Esophagus squamous epithelium (tissue), 5 donors: ENCODE measurements at regions not wholly inside any gene's neighbourhood (a gene's known extent, or its start where the extent isn't known, plus 50 kb on each side); places are given as distances from the start of the nearest gene placed in this dataset.

Experiments
- DNase-seq: peaks from one replicate; lab custom pipeline; 2025; lab: John Stamatoyannopoulos, UW
- H3K27ac ChIP-seq, 4 donors: fragments of 200-600 bp; sonication (generic); one replicate each; pipeline ENCODE4 v1.5.1; 2016 to 2019; ENCODE audit warnings: mild to moderate bottlenecking in 1 of 4
- H3K27me3 ChIP-seq, 4 donors: fragments of 200-600 bp; sonication (generic); 1 replicate in 3 of 4; 2 replicates in 1 of 4; pipeline versions ENCODE4 v1.5.1 to v1.6.0; 2017 to 2021; ENCODE audit warnings: antibody characterized with exemption in 1 of 4
- H3K36me3 ChIP-seq, 3 donors: fragments of 200-600 bp; sonication (generic); one replicate each; pipeline ENCODE4 v1.5.1; 2016 to 2019
- H3K4me1 ChIP-seq, 3 donors: fragments of 200-600 bp; sonication (generic); one replicate each; pipeline ENCODE4 v1.5.1; 2017 to 2019
- H3K4me3 ChIP-seq, 4 donors: fragments of 200-600 bp; sonication (generic); 1 replicate in 3 of 4; 2 replicates in 1 of 4; pipeline ENCODE4 v1.5.1; 2016 to 2019; ENCODE audit warnings: mild to moderate bottlenecking in 2 of 4, moderate library complexity in 1 of 4
- H3K9me3 ChIP-seq, 3 donors: fragments of 200-600 bp; sonication (generic); one replicate each; pipeline ENCODE4 v1.5.1; 2016 to 2019
- POLR2A ChIP-seq, 4 donors: fragments of 450-650 bp; IDR thresholded peaks; one replicate each; pipeline ENCODE4 v1.6.1; 2017; ENCODE audit warnings: antibody characterized with exemption in 4 of 4, mild to moderate bottlenecking in 4 of 4, moderate library complexity in 3 of 4
- WGBS, 2 donors: methylation state at CpG; one replicate each; pipeline ENCODE4 v1.1.5; 2018; 5-methylcytosine and 5-hydroxymethylcytosine counted together
- intact Hi-C: fragments of 100-400 bp; cut with DNase I; formaldehyde crosslinking; loops from one replicate; pipeline ENCODE4 v1.15.0; 2022
- TF ChIP-seq, protein P1 (sequence below), 6 experiments: fragments of 450-650 bp in 4 of 6; fragments of 200-600 bp in 2 of 6; sonication (generic) in 2 of 6; IDR thresholded peaks; one replicate each; pipeline ENCODE4 v1.5.1; 2016 to 2019; ENCODE audit warnings: antibody characterized with exemption in 6 of 6, mild to moderate bottlenecking in 4 of 6, moderate library complexity in 4 of 6
- donor health status: DM: yes; HTN: yes; CAD: no.

DNA sequence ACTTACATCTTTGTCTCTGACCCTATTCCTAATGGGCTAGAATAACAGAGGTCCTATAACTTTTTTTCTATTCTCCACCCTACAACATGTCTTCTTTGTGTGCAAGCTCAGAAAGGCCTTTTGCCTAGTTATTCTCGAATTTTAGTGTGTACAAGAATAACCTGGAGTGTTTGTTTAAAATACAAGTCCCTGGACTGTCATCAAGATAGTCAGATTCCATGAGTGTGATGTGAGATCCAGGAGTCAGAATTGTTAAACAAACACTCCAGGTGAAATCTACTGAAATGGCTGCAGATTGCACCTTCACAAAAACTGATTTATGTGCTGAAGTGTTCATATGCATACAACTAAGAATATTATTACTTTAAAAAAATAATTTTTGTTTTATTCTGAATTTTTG lies 114.4 kb upstream of the DIO2 start:
- WGBS, 2 donors = 21 to 23% methylated on average over 1 of the region's 1 CpG
- Histone ChIP-seq H3K9me3 (no peaks in the 10 kb centered on the region), H3K27ac (no peak overlapping the region), H3K4me3 (no peak overlapping the region), H3K4me1 (peaks cover 0 to 9% (median 0%) of the 10 kb centered on the region in 3 donors), H3K27me3 (no peaks in the 10 kb centered on the region), H3K36me3 (no peaks in the 10 kb centered on the region)
- DNase-seq = no peak
- intact Hi-C loops = no loop called here
- TF ChIP-seq POLR2A (IDR thresholded peaks at IDR 0.05) = no peak
- TF ChIP-seq, protein P1, sequence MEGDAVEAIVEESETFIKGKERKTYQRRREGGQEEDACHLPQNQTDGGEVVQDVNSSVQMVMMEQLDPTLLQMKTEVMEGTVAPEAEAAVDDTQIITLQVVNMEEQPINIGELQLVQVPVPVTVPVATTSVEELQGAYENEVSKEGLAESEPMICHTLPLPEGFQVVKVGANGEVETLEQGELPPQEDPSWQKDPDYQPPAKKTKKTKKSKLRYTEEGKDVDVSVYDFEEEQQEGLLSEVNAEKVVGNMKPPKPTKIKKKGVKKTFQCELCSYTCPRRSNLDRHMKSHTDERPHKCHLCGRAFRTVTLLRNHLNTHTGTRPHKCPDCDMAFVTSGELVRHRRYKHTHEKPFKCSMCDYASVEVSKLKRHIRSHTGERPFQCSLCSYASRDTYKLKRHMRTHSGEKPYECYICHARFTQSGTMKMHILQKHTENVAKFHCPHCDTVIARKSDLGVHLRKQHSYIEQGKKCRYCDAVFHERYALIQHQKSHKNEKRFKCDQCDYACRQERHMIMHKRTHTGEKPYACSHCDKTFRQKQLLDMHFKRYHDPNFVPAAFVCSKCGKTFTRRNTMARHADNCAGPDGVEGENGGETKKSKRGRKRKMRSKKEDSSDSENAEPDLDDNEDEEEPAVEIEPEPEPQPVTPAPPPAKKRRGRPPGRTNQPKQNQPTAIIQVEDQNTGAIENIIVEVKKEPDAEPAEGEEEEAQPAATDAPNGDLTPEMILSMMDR (IDR thresholded peaks at IDR 0.05) = no peak

DNA sequence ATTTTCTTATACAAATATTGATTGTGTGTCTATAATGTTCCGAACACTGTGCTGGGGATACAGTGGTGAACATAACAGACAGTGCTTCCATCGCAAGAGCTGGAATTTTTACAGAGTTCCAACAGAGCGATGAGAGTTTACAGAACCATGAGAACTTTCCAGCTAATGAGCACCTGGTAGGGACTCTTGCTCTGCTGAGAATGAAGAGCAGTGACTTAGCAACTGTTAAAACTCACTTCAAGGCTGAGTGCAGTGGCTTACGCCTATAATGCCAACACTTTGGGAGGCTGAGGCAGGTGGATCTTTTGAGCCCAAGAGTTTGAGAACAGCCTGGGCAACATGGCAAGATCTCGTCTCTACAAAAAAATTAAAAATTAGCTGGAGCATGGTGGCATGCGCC lies 113.8 kb upstream of the DIO2 start:
- no peaks in the 10 kb centered on the region for H3K36me3 ChIP-seq
- intact Hi-C loops = no loop called here
- peaks cover 0 to 9% (median 0%) of the 10 kb centered on the region in 3 donors for H3K4me1 ChIP-seq
- no peaks in the 10 kb centered on the region for H3K27me3 ChIP-seq
- H3K27ac ChIP-seq = no peak overlapping the region
- WGBS, 2 donors = 80 to 100% methylated on average over 3 to 6 of the region's 6 CpGs
- no peak for DNase-seq
- no peak for TF ChIP-seq POLR2A (IDR thresholded peaks at IDR 0.05)
- TF ChIP-seq, protein P1 (IDR thresholded peaks at IDR 0.05) = no peak
- H3K4me3 ChIP-seq = no peak overlapping the region
- H3K9me3 ChIP-seq = no peaks in the 10 kb centered on the region

DNA sequence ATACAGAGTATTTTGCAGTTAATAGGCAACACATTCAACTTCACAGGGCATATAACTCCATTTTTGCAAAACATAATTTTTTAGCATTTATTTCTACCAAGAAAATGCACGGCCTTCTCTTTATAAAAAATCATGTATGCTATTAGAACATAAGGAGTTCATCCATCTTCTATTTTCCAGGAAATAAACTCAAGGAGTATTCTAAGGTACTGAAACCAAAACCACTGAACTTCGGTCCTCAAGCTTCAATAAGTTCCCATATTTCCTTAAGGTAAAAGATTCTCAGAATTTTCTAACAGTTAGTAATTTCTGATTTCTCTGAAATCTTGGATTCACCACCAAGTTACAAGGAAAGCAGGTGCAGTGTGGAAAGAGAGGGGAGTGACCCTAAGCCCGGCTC lies 113.3 kb upstream of the DIO2 start:
- 63 to 79% methylated on average over 3 of the region's 3 CpGs for WGBS, 2 donors
- Histone ChIP-seq H3K9me3 (no peaks in the 10 kb centered on the region), H3K27ac (no peak overlapping the region), H3K27me3 (no peaks in the 10 kb centered on the region), H3K4me3 (no peak overlapping the region), H3K4me1 (peaks cover 0 to 9% (median 0%) of the 10 kb centered on the region in 3 donors), H3K36me3 (no peaks in the 10 kb centered on the region)
- intact Hi-C loops = no loop called here
- DNase-seq = no peak
- TF ChIP-seq, protein P1 (IDR thresholded peaks at IDR 0.05) = no peak
- no peak for TF ChIP-seq POLR2A (IDR thresholded peaks at IDR 0.05)

DNA sequence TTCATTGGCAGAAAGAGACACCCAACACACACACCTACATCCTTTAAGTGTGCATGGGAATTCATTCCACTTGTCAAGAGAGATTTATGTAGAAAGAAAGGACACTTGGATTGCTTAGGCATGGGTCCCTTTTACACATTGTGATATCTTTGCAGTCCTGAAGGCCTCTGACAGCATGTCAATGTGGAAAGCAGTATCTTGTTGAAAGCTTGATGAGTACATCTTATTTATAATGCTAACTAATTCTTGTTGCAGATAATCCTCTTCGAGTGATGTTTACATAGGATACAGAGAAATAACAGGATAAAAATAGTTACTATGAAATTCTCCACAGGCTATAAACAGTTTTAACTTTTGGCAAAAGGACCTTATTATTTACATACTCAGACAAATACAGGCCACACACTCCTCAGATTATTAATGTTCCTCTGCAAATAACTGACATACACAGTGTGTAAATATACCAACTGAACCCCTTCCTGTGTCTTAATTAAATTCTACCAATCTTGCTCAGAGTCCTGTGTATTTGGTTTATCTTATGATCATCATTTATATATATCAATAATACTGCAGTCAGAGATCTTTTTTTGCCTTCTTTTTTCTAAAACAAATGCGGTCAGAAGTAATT lies 111.8 kb upstream of the DIO2 start:
- Histone ChIP-seq H3K27ac (no peak overlapping the region), H3K4me1 (peaks cover 0 to 15% (median 0%) of the 10 kb centered on the region in 3 donors), H3K27me3 (no peaks in the 10 kb centered on the region), H3K4me3 (no peak overlapping the region), H3K36me3 (no peaks in the 10 kb centered on the region), H3K9me3 (no peaks in the 10 kb centered on the region)
- intact Hi-C loops = no loop called here
- 35 to 41% methylated on average over 2 of the region's 2 CpGs for WGBS, 2 donors
- TF ChIP-seq, protein P1 (IDR thresholded peaks at IDR 0.05) = no peak
- TF ChIP-seq POLR2A (IDR thresholded peaks at IDR 0.05) = no peak
- DNase-seq = no peak

DNA sequence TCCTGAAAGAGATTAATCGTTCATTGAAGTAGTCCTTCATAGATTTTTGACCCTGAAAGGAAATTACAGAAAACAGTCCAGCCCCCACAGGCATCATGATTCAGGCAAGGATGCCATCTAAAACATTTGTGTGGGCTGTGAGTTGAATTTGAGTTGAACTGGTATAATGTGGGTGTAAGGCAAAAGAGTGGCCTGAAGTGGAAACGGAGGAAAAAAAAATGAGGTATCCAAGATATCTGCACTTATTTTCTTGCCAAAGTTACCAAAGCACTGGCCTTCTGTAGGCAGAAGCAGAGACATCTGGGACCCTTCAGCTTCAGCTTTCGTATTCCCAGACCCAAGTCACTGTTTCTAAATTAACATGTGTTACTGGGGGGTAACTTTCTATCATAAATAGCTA lies 105.1 kb upstream of the DIO2 start:
- TF ChIP-seq, protein P1 (IDR thresholded peaks at IDR 0.05) = no peak
- TF ChIP-seq POLR2A (IDR thresholded peaks at IDR 0.05) = no peak
- intact Hi-C loops = no loop called here
- no peak for DNase-seq
- no peak overlapping the region for H3K27ac ChIP-seq
- no peaks in the 10 kb centered on the region for H3K27me3 ChIP-seq
- WGBS, 2 donors = 56 to 64% methylated on average over 3 of the region's 3 CpGs
- H3K9me3 ChIP-seq = no peaks in the 10 kb centered on the region
- peaks cover 0 to 6% (median 0%) of the 10 kb centered on the region in 3 donors for H3K4me1 ChIP-seq
- H3K36me3 ChIP-seq = no peaks in the 10 kb centered on the region
- no peak overlapping the region for H3K4me3 ChIP-seq
